ENCODE measurements at regions not wholly inside any gene's neighbourhood (a gene's known extent, or its start where the extent isn't known, plus 50 kb on each side); places are given as distances from the start of the nearest gene placed in this dataset.

DNA sequence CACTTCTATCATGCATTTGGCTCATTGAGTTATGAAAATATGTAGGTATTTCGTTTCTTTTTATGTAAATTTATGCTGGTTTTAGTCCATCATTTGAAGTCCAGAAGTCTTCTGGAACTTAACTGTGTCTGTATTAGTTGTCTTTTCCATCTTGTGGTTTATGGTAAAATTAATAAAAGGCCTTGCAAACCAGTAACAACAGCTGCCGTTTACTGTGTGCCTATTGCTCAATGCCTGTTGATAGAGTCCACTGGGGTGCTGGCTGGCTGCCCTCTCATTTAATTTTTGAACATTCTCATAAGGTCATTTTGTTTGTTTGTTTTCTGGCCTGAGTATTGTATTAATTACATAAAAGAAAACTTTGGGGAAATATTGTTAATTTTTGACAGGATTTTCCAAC lies 98.0 kb downstream of the NAA11 start:
- no peak overlapping the region for H3K4me3 Mint-ChIP-seq
- H3K27me3 Mint-ChIP-seq, result no peaks in the 10 kb centered on the region
- Histone ChIP-seq H3K36me3 (ENCODE audit: insufficient read depth, low read length) (no peaks in the 10 kb centered on the region), H3K27me3 (ENCODE audit: control insufficient read depth in 1 of 2, insufficient read depth in 2 of 2, low read length in 2 of 2) (no peaks in the 10 kb centered on the region), H3K27ac (ENCODE audit: low read depth in 1 of 2, low read length in 2 of 2) (no peak overlapping the region), H3K4me1 (ENCODE audit: insufficient read depth, low read length) (no peaks in the 10 kb centered on the region), H3K9me3 (ENCODE audit: control insufficient read depth in 1 of 2, insufficient read depth in 1 of 2, low read length in 2 of 2) (no peaks in the 10 kb centered on the region), H3K4me3 (ENCODE audit: low read length) (no peak overlapping the region)
- H3K36me3 Mint-ChIP-seq (ENCODE audit: low read depth), result no peaks in the 10 kb centered on the region
- DNase-seq, result no peak
- ATAC-seq (ENCODE audit: poor library complexity), result no peak
- TF ChIP-seq, protein P1, sequence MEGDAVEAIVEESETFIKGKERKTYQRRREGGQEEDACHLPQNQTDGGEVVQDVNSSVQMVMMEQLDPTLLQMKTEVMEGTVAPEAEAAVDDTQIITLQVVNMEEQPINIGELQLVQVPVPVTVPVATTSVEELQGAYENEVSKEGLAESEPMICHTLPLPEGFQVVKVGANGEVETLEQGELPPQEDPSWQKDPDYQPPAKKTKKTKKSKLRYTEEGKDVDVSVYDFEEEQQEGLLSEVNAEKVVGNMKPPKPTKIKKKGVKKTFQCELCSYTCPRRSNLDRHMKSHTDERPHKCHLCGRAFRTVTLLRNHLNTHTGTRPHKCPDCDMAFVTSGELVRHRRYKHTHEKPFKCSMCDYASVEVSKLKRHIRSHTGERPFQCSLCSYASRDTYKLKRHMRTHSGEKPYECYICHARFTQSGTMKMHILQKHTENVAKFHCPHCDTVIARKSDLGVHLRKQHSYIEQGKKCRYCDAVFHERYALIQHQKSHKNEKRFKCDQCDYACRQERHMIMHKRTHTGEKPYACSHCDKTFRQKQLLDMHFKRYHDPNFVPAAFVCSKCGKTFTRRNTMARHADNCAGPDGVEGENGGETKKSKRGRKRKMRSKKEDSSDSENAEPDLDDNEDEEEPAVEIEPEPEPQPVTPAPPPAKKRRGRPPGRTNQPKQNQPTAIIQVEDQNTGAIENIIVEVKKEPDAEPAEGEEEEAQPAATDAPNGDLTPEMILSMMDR (IDR thresholded peaks at IDR 0.05), result no peak
- intact Hi-C loops (cut with DNase I, micrococcal nuclease), result no loop called here
- H3K27ac Mint-ChIP-seq, result no peak overlapping the region
- CTCF ChIA-PET, result no interaction called here
- H3K4me1 Mint-ChIP-seq (ENCODE audit: low read depth), result no peaks in the 10 kb centered on the region
- POLR2A ChIA-PET, result no interaction called here
- peaks cover 2% of the 10 kb centered on the region for H3K9me3 Mint-ChIP-seq

DNA sequence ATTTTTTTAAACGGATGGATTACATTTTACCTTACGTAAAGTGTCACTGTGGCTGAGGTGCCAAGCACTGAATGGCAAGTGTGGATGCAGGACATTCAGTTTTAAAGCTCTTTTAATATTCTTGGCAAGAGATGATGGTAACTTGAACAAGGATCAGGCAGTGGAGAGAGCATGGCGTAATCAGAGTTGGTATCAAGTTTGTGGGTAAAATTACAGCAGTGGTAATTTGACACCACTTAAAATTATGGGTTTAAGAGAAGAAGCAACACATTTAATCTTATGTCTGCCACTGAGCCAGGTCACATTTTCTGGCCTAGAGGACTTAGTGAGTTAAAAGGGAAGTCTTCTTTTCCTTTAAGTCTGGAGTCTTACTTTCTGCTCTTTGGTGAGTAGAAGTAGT lies 100.5 kb downstream of the NAA11 start:
- ATAC-seq (ENCODE audit: poor library complexity), result no peak
- DNase-seq, result no peak
- ChIA-PET CTCF (no interaction called here), POLR2A (no interaction called here)
- no peak overlapping the region for H3K4me3 ChIP-seq (ENCODE audit: low read length)
- TF ChIP-seq, protein P1 (IDR thresholded peaks at IDR 0.05), result no peak
- no peak overlapping the region for H3K27ac Mint-ChIP-seq
- intact Hi-C loops (cut with DNase I, micrococcal nuclease), result no loop called here
- no peaks in the 10 kb centered on the region for H3K36me3 Mint-ChIP-seq (ENCODE audit: low read depth)
- no peaks in the 10 kb centered on the region for H3K27me3 Mint-ChIP-seq
- H3K4me1 ChIP-seq (ENCODE audit: insufficient read depth, low read length), result no peaks in the 10 kb centered on the region
- H3K9me3 Mint-ChIP-seq, result peaks cover 2% of the 10 kb centered on the region
- no peaks in the 10 kb centered on the region for H3K9me3 ChIP-seq (ENCODE audit: control insufficient read depth in 1 of 2, insufficient read depth in 1 of 2, low read length in 2 of 2)
- no peaks in the 10 kb centered on the region for H3K36me3 ChIP-seq (ENCODE audit: insufficient read depth, low read length)
- H3K27ac ChIP-seq (ENCODE audit: low read depth in 1 of 2, low read length in 2 of 2), result no peak overlapping the region
- H3K27me3 ChIP-seq (ENCODE audit: control insufficient read depth in 1 of 2, insufficient read depth in 2 of 2, low read length in 2 of 2), result no peaks in the 10 kb centered on the region
- no peak overlapping the region for H3K4me3 Mint-ChIP-seq
- no peaks in the 10 kb centered on the region for H3K4me1 Mint-ChIP-seq (ENCODE audit: low read depth)

DNA sequence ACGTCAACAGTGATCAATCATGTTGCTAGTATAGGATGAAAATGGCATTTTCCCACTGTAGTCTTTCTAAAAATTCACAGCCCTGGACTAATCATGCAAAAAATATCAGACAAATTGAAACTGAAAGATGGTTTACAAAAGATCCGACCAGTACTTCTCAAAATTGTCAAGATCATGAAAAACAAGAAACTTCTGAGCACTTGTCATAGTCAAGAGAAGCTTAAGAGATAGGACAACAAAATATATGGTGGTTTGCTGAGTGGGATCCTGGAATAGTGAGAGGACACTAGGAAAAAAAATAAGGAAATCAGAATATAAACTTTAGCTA lies 101.1 kb downstream of the NAA11 start:
- DNase-seq (no peak), ATAC-seq (ENCODE audit: poor library complexity) (no peak)
- no peaks in the 10 kb centered on the region for H3K27me3 ChIP-seq (ENCODE audit: control insufficient read depth in 1 of 2, insufficient read depth in 2 of 2, low read length in 2 of 2)
- H3K9me3 ChIP-seq (ENCODE audit: control insufficient read depth in 1 of 2, insufficient read depth in 1 of 2, low read length in 2 of 2), result no peaks in the 10 kb centered on the region
- Mint-ChIP-seq H3K9me3 (peaks cover 2% of the 10 kb centered on the region), H3K36me3 (ENCODE audit: low read depth) (no peaks in the 10 kb centered on the region), H3K27ac (no peak overlapping the region), H3K4me3 (no peak overlapping the region), H3K4me1 (ENCODE audit: low read depth) (no peaks in the 10 kb centered on the region), H3K27me3 (no peaks in the 10 kb centered on the region)
- H3K4me1 ChIP-seq (ENCODE audit: insufficient read depth, low read length), result no peaks in the 10 kb centered on the region
- POLR2A ChIA-PET, result no interaction called here
- CTCF ChIA-PET, result no interaction called here
- no peak overlapping the region for H3K27ac ChIP-seq (ENCODE audit: low read depth in 1 of 2, low read length in 2 of 2)
- intact Hi-C loops (cut with DNase I, micrococcal nuclease), result no loop called here
- TF ChIP-seq, protein P1 (IDR thresholded peaks at IDR 0.05), result no peak
- H3K36me3 ChIP-seq (ENCODE audit: insufficient read depth, low read length), result no peaks in the 10 kb centered on the region
- H3K4me3 ChIP-seq (ENCODE audit: low read length), result no peak overlapping the region
